HuH-7.5 (cell line): ENCODE measurements at regions not wholly inside any gene's neighbourhood (a gene's known extent, or its start where the extent isn't known, plus 50 kb on each side); places are given as distances from the start of the nearest gene placed in this dataset.
"Not testable (repeated sequence)": the region's sequence is repeated elsewhere in the genome, so short reads cannot be mapped to it uniquely, and the experiment has no call there.

Experiments used
- DNase-seq: peaks from one replicate; pipeline ENCODE4 v3.0.0; 2011; ENCODE audit warnings: low spot score

- DNase-seq = no peak
These were observed 410.3 kb downstream of the SLC6A15 start for GRCh38 chr12:84502180-84502860.

DNA sequence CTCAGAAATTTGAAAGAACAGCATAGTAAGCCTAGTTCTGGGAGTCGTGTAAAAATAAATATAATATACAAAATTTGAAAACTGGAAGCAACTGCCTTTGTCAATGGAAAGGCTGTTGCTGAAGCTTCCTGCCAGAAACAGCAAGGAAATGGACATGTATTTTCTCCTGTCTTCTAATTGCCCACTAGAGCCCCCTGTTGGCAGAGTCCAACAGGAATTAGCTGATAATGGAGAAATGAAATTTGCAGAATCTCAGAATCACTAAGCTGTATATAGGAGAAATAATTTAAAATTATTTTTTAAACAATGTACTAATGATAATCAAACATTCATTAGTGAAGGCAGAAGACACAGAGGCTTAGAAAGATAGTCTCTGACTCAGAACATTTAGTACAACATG is 414.8 kb downstream of the SLC6A15 start:
- no peak for DNase-seq

GRCh38 chr12:84495711-84496110 is 416.9 kb downstream of the SLC6A15 start:
- no peak for DNase-seq

GRCh38 chr12:84492351-84492883 is 420.2 kb downstream of the SLC6A15 start:
- no peak for DNase-seq

DNA sequence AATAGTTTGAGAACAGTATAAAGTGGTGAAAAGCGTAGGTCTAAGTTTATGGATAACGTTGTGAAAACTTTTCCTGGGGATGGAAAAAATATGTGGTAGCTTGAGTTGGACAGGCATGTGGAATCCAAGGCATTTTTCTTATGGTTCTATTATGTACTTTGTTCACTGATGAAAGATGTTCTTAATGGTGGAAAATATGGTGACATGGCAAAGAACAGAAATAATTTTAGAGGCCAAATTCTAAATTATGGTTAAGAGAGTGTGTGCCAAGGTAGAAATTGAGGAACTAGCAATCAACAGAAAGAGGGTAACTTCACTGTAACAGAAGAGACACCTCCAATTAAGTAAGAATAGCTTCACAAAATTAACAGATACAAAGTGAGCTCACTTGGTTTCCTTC is 427.8 kb downstream of the SLC6A15 start:
- DNase-seq = no peak

DNA sequence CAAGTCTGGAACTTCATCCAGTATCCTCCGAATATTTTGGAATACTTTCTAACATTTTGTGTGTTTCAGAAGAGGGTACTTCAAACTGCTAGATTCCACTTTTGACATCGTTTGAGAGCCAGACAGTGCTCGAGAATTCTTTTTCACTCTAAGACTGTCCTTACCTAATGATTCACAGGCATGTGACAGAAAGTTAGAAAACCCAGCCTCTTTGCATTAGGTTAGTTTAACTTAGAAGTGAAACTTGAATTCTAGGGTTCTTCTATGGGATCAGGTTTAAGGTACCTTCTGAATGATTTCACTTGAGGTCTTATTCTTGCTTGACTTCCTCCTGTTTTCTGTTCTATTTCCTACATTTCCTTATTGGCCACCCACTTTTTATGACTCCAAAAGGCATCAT is 431.8 kb downstream of the SLC6A15 start:
- no peak for DNase-seq

GRCh38 chr12:84470361-84470760 is 442.2 kb downstream of the SLC6A15 start:
- DNase-seq = no peak

- DNase-seq = no peak
These were observed 448.0 kb downstream of the SLC6A15 start for GRCh38 chr12:84464616-84465015.

GRCh38 chr12:84463741-84464495 is 448.7 kb downstream of the SLC6A15 start:
- no peak for DNase-seq

DNA sequence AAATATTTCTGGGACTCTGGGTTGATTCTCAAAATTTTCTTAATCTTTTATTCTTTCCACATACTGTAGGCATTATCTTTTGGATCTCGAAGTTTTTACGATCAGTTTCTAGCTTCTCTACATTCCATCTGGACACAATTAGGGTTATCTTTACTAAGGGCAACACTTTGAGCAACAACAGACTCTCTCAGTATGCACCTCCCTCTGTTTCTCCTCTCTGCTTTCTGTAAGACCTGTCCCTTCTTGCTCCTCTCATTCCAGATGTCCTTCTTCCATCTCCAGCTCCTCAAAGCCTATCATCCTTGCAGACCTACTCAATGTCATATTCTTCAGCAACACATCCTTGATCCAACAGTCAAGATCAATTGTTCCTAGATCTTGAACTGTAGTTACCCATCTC is 457.0 kb downstream of the SLC6A15 start:
- DNase-seq = no peak

- DNase-seq = not testable (repeated sequence)
These were observed 466.1 kb downstream of the SLC6A15 start for GRCh38 chr12:84446478-84446877.

- DNase-seq = no peak
These were observed 476.5 kb downstream of the SLC6A15 start for GRCh38 chr12:84436134-84436533.

- DNase-seq = no peak
These were observed 476.9 kb downstream of the SLC6A15 start for GRCh38 chr12:84435682-84436081.

DNA sequence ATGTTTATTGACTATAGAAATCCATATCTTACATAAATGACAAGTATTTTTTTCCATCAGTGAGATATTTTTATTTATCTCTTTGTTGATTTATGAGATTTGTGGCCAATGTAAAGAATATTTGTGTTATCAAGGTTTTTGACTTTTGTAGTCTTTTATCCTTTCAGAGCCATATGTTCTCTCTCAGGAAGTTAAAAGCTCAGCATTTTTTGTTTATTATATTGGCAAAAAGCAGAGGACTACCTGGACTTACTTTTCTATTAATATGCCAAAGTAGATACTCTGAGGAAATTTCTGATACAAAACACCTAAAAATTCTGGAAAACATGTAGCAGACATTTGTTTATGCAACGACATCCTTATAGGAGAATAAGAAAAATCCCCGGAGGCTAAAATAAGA is 490.3 kb downstream of the SLC6A15 start:
- DNase-seq = no peak

GRCh38 chr12:84421103-84421502 is 491.5 kb downstream of the SLC6A15 start:
- no peak for DNase-seq

- DNase-seq = no peak
These were observed 496.0 kb downstream of the SLC6A15 start for GRCh38 chr12:84416626-84417025.

DNA sequence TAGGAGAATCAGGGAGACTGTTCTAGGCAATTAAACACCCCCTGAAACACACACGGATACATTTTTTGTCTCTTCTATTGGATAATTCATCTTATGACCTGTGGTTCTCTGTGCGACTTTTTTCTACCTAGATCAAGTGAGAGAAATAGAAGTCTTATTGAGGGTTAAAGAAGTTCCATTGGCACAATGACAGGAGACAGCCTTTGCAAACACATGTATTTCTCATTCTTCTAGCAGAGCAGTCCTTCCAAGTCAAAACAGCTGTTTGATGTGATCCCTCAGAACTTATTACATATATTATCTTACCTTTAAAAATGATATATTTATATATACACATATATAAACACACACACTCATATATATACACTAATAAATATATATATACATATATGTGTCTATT is 496.7 kb downstream of the SLC6A15 start:
- no peak for DNase-seq

- no peak for DNase-seq
These were observed 498.9 kb downstream of the SLC6A15 start for GRCh38 chr12:84413656-84414055.

- no peak for DNase-seq
These were observed 500.4 kb downstream of the SLC6A15 start for GRCh38 chr12:84412226-84412625.

GRCh38 chr12:84411031-84411430 is 501.6 kb downstream of the SLC6A15 start:
- DNase-seq = no peak

- DNase-seq = no peak
These were observed 503.7 kb downstream of the SLC6A15 start for GRCh38 chr12:84408936-84409335.

DNA sequence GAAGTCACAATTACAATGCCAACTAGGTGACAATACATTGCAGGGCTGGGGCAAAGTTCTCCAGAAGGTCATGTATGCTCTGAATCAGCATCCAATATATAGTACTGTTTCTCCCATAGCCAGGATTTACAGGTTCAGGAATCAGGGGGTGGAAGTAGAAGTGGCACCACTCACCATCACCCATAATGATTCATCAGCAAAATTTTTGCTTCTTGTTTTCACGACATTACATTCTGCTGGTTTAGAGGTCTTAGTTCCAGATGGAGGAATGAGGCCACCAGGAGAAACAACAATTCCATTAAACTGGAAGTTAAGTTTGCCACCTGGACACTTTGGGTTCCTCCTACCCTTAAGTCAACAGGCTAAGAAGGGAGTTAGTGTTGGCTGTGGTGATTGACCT is 505.9 kb downstream of the SLC6A15 start:
- DNase-seq = not testable (repeated sequence)

GRCh38 chr12:84397846-84398245 is 514.8 kb downstream of the SLC6A15 start:
- DNase-seq = no peak
